GM12878 (cell line): ENCODE measurements at regions not wholly inside any gene's neighbourhood (a gene's known extent, or its start where the extent isn't known, plus 50 kb on each side); places are given as distances from the start of the nearest gene placed in this dataset.

Source experiments
- ASH2L ChIP-seq: fragments of 300-600, 200-600 bp; sonication (generic); IDR thresholded peaks from 2 replicates; pipeline ENCODE4 v1.6.1; 2017; ENCODE audit warnings: low read depth, mild to moderate bottlenecking, borderline replicate concordance
- E4F1 ChIP-seq: fragments of 450-650 bp; IDR thresholded peaks from 2 replicates; pipeline ENCODE4 v1.6.1; 2018; ENCODE audit warnings: borderline replicate concordance, mild to moderate bottlenecking; ENCODE audit not compliant: partially characterized antibody
- MEF2A ChIP-seq: IDR thresholded peaks from 2 replicates; pipeline ENCODE4 v1.6.1; 2011; ENCODE audit warnings: low read depth, mild to moderate bottlenecking, low read length, moderate library complexity; ENCODE audit not compliant: insufficient read depth
- PAX8 ChIP-seq: fragments of 450-650 bp; IDR thresholded peaks from 2 replicates; pipeline ENCODE4 v1.6.1; 2017; ENCODE audit warnings: mild to moderate bottlenecking, moderate library complexity
- SMAD1 ChIP-seq: fragments of 450-650 bp; IDR thresholded peaks from 2 replicates; pipeline ENCODE4 v1.6.1; 2018; ENCODE audit warnings: mild to moderate bottlenecking, low read depth; ENCODE audit not compliant: partially characterized antibody
- SMAD5 ChIP-seq: IDR thresholded peaks from 2 replicates; pipeline ENCODE4 v1.6.1; 2016; ENCODE audit warnings: antibody characterized with exemption, low read depth
- TCF12 ChIP-seq: IDR thresholded peaks from 2 replicates; pipeline ENCODE4 v1.6.1; 2011; ENCODE audit warnings: low read depth, mild to moderate bottlenecking, low read length
- TF ChIP-seq, protein P1 (sequence below): fragments of 450-650 bp; IDR thresholded peaks from 2 replicates; pipeline ENCODE4 v1.6.1; 2017; ENCODE audit warnings: mild to moderate bottlenecking, moderate library complexity
- TF ChIP-seq, protein P2 (sequence below): fragments of 450-650 bp; IDR thresholded peaks from 2 replicates; pipeline ENCODE4 v1.6.1; 2017; ENCODE audit warnings: low read depth, mild to moderate bottlenecking, moderate library complexity
- TF ChIP-seq, protein P3 (sequence below): fragments of 450-650 bp; IDR thresholded peaks from 2 replicates; pipeline ENCODE4 v1.6.1; 2016; ENCODE audit warnings: mild to moderate bottlenecking

DNA sequence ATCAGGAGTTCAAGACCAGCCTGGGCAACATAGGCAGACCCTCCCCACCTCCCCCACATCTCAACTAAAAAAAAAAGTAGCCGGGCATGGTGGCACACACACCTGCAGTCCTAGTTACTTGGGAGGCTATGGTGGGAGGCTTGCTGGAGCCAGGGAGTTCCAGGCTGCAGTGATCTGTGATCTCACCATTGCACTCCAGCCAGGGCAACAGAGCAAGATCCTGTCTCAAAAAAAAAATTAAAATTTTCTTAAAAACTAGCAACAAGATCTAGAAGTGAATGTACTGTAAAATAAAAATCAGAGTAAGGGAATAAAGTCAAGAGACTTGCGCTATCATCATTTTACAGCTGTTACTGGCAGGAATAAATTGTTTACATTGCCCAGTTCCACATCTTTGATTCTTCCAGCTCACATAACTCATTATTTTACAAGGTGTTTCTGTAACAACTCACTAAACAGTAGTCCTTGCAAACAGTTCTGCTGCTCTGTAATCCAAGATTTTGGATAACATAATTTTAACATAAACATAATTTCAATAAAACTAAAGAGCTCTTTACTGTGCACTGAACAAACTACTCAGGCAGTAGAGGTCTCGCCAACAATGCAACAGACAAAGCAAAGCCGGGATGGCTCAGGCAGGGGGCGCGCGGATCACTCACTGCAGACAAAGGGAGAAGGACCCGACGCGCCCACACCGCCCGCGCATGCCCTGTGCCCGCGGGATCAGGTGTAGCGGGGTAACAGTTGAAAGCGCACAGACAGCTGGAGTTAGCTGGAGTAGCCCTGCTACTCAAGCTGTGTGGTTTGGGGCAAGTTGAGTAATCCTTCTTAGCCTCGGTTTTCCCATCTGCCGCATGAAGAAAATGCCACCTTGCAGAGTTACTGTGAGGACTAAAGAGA lies 73.3 kb upstream of the NFE2L3 start (continued):
- TF ChIP-seq, protein P1, sequence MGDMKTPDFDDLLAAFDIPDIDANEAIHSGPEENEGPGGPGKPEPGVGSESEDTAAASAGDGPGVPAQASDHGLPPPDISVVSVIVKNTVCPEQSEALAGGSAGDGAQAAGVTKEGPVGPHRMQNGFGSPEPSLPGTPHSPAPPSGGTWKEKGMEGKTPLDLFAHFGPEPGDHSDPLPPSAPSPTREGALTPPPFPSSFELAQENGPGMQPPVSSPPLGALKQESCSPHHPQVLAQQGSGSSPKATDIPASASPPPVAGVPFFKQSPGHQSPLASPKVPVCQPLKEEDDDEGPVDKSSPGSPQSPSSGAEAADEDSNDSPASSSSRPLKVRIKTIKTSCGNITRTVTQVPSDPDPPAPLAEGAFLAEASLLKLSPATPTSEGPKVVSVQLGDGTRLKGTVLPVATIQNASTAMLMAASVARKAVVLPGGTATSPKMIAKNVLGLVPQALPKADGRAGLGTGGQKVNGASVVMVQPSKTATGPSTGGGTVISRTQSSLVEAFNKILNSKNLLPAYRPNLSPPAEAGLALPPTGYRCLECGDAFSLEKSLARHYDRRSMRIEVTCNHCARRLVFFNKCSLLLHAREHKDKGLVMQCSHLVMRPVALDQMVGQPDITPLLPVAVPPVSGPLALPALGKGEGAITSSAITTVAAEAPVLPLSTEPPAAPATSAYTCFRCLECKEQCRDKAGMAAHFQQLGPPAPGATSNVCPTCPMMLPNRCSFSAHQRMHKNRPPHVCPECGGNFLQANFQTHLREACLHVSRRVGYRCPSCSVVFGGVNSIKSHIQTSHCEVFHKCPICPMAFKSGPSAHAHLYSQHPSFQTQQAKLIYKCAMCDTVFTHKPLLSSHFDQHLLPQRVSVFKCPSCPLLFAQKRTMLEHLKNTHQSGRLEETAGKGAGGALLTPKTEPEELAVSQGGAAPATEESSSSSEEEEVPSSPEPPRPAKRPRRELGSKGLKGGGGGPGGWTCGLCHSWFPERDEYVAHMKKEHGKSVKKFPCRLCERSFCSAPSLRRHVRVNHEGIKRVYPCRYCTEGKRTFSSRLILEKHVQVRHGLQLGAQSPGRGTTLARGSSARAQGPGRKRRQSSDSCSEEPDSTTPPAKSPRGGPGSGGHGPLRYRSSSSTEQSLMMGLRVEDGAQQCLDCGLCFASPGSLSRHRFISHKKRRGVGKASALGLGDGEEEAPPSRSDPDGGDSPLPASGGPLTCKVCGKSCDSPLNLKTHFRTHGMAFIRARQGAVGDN, result no peak
- TF ChIP-seq, protein P2, sequence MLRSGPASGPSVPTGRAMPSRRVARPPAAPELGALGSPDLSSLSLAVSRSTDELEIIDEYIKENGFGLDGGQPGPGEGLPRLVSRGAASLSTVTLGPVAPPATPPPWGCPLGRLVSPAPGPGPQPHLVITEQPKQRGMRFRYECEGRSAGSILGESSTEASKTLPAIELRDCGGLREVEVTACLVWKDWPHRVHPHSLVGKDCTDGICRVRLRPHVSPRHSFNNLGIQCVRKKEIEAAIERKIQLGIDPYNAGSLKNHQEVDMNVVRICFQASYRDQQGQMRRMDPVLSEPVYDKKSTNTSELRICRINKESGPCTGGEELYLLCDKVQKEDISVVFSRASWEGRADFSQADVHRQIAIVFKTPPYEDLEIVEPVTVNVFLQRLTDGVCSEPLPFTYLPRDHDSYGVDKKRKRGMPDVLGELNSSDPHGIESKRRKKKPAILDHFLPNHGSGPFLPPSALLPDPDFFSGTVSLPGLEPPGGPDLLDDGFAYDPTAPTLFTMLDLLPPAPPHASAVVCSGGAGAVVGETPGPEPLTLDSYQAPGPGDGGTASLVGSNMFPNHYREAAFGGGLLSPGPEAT, result no peak
- TF ChIP-seq ASH2L (no peak), E4F1 (no peak), PAX8 (no peak), MEF2A (no peak), SMAD5 (no peak), TCF12 (0 out of 2 replicates have a peak, but pooled peaks have one; percentile 55), SMAD1 (no peak)
- TF ChIP-seq, protein P3, sequence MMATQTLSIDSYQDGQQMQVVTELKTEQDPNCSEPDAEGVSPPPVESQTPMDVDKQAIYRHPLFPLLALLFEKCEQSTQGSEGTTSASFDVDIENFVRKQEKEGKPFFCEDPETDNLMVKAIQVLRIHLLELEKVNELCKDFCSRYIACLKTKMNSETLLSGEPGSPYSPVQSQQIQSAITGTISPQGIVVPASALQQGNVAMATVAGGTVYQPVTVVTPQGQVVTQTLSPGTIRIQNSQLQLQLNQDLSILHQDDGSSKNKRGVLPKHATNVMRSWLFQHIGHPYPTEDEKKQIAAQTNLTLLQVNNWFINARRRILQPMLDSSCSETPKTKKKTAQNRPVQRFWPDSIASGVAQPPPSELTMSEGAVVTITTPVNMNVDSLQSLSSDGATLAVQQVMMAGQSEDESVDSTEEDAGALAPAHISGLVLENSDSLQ, result 0 out of 2 replicates have a peak, but pooled peaks have one; percentile 25
- TF ChIP-seq, all 136 proteins: peak for 9
